ENCODE measurements at regions not wholly inside any gene's neighbourhood (a gene's known extent, or its start where the extent isn't known, plus 50 kb on each side); places are given as distances from the start of the nearest gene placed in this dataset.

GRCh38 chr19:56966697-56967299, 126.3 kb upstream of the PEG3 start:
- no peak overlapping the region for H3K27ac Mint-ChIP-seq (ENCODE audit: unreplicated experiment)
- H3K36me3 Mint-ChIP-seq (ENCODE audit: low read depth) = peaks cover 11% of the 10 kb centered on the region
- no peaks in the 10 kb centered on the region for H3K27me3 Mint-ChIP-seq (ENCODE audit: low read depth)
- peaks cover 9% of the 10 kb centered on the region for H3K9me3 Mint-ChIP-seq
- no peak for DNase-seq (ENCODE audit: low read depth, low spot score)
- TF ChIP-seq, protein P1, sequence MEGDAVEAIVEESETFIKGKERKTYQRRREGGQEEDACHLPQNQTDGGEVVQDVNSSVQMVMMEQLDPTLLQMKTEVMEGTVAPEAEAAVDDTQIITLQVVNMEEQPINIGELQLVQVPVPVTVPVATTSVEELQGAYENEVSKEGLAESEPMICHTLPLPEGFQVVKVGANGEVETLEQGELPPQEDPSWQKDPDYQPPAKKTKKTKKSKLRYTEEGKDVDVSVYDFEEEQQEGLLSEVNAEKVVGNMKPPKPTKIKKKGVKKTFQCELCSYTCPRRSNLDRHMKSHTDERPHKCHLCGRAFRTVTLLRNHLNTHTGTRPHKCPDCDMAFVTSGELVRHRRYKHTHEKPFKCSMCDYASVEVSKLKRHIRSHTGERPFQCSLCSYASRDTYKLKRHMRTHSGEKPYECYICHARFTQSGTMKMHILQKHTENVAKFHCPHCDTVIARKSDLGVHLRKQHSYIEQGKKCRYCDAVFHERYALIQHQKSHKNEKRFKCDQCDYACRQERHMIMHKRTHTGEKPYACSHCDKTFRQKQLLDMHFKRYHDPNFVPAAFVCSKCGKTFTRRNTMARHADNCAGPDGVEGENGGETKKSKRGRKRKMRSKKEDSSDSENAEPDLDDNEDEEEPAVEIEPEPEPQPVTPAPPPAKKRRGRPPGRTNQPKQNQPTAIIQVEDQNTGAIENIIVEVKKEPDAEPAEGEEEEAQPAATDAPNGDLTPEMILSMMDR (conservative IDR thresholded peaks at IDR 0.05) = no peak
- no peak overlapping the region for H3K4me3 Mint-ChIP-seq
- H3K4me1 Mint-ChIP-seq = no peaks in the 10 kb centered on the region

DNA sequence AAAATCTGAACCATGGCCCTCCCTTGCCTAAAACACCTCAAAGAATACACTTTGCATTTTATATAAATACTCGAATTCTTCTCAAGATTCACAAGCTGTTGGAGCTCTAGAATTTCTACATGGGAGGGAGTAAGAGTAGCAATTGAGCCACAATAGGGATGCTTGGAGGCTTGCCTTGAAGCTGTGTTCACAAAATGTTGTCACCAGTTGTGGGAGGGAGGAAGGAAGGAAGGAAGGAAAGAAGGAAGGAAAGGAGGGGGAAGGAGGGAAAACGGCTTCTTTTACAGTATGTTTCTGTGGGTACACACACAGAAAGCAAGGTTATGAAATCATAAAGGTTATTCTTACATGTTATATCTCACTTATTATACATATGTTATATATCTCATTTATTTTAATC, 128.6 kb upstream of the PEG3 start:
- Mint-ChIP-seq H3K4me3 (no peak overlapping the region), H3K4me1 (no peaks in the 10 kb centered on the region)

DNA sequence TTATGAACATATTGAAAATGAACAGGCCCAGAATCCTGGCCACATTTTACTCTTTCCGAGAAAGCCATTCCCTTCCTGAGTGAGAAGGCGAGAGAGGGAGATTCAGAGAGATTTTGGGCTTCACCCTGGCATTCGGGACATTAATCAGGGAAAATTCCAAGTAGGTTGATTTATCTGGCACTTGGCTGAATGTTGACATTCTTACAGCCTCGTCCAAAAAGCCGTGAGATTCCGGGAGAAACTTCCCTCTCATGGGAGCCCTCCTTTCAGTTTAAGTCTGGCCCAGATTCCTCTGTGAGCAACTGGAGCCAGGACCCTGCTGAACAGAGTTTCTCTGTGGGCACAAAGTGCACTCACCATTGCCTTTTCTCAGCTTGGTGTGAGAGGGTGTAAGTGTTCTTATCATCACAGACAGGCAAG, 129.2 kb upstream of the PEG3 start:
- Mint-ChIP-seq H3K4me3 (no peak overlapping the region), H3K27me3 (ENCODE audit: low read depth) (no peaks in the 10 kb centered on the region), H3K36me3 (ENCODE audit: low read depth) (peaks cover 10% of the 10 kb centered on the region), H3K9me3 (peaks cover 9% of the 10 kb centered on the region), H3K4me1 (no peaks in the 10 kb centered on the region), H3K27ac (ENCODE audit: unreplicated experiment) (no peak overlapping the region)
- TF ChIP-seq, protein P1 (conservative IDR thresholded peaks at IDR 0.05) = no peak
- no peak for DNase-seq (ENCODE audit: low read depth, low spot score)

More for the DNA sequence above, 128.6 kb upstream of the PEG3 start:
- H3K36me3 Mint-ChIP-seq (ENCODE audit: low read depth) = peaks cover 9% of the 10 kb centered on the region
- H3K27ac Mint-ChIP-seq (ENCODE audit: unreplicated experiment) = no peak overlapping the region
- peaks cover 7% of the 10 kb centered on the region for H3K9me3 Mint-ChIP-seq
- TF ChIP-seq, protein P1 (conservative IDR thresholded peaks at IDR 0.05) = no peak
- H3K27me3 Mint-ChIP-seq (ENCODE audit: low read depth) = no peaks in the 10 kb centered on the region
- DNase-seq (ENCODE audit: low read depth, low spot score) = no peak

DNA sequence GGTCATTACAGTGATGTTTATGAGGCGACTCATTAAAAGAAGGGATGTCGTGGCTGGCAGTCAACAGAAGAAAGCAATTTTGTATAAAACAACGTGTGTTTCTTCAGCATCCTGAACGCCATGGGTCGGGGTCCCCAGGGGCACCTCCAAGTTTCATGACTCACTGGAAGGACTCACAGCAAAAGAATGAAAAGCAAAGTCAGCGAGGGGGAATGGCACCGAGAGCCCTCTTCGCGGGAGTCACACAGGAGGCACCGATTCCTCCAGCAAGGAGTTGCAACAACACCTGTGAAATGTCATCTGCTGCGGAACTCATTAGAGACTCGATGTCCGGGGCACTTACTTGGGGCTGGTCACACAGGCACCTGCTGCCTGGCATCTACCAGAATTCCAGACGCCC, 130.7 kb upstream of the PEG3 start:
- peaks cover 11% of the 10 kb centered on the region for H3K9me3 Mint-ChIP-seq
- no peak for DNase-seq (ENCODE audit: low read depth, low spot score)
- no peak overlapping the region for H3K4me3 Mint-ChIP-seq
- no peaks in the 10 kb centered on the region for H3K27me3 Mint-ChIP-seq (ENCODE audit: low read depth)
- no peaks in the 10 kb centered on the region for H3K4me1 Mint-ChIP-seq
- no peak overlapping the region for H3K27ac Mint-ChIP-seq (ENCODE audit: unreplicated experiment)
- H3K36me3 Mint-ChIP-seq (ENCODE audit: low read depth) = peaks cover 11% of the 10 kb centered on the region
- TF ChIP-seq, protein P1 (conservative IDR thresholded peaks at IDR 0.05) = no peak

GRCh38 chr19:56972291-56972841, 131.8 kb upstream of the PEG3 start:
- peaks cover 17% of the 10 kb centered on the region for H3K9me3 Mint-ChIP-seq
- no peaks in the 10 kb centered on the region for H3K27me3 Mint-ChIP-seq (ENCODE audit: low read depth)
- H3K27ac Mint-ChIP-seq (ENCODE audit: unreplicated experiment) = no peak overlapping the region
- H3K36me3 Mint-ChIP-seq (ENCODE audit: low read depth) = peaks cover 15% of the 10 kb centered on the region
- H3K4me1 Mint-ChIP-seq = no peaks in the 10 kb centered on the region
- DNase-seq (ENCODE audit: low read depth, low spot score) = no peak
- TF ChIP-seq, protein P1 (conservative IDR thresholded peaks at IDR 0.05) = no peak
- no peak overlapping the region for H3K4me3 Mint-ChIP-seq

Data from neural crest cell (in vitro differentiated cells).